PC-9 (cell line): ENCODE measurements at regions not wholly inside any gene's neighbourhood (a gene's known extent, or its start where the extent isn't known, plus 50 kb on each side); places are given as distances from the start of the nearest gene placed in this dataset.

Experiments
- BruUV-seq: library from RNA; stranded (reverse); fragments of 400-500 nt; replicated peaks from 2 replicates; lab custom pipeline; 2021; lab: Mats Ljungman, UMichigan
- CTCF ChIA-PET: fragments of 300-600 bp; sonication (Branson Sonifier 250); formaldehyde crosslinking; loops from one replicate; lab custom pipeline; 2022; ENCODE audit warnings: antibody characterized with exemption; lab: Charles Lee
- POLR2A ChIA-PET: fragments of 300-600 bp; sonication (Branson Sonifier 250); formaldehyde crosslinking; loops from one replicate; lab custom pipeline; 2022; ENCODE audit warnings: antibody characterized with exemption; ENCODE audit not compliant: unreplicated experiment; lab: Charles Lee
- DNase-seq, 2 experiments: peaks; one replicate each; pipeline versions ENCODE4 v3.0.0 to v3.0.0-alpha.2; 2015 to 2022; ENCODE audit warnings: mixed read lengths in 1 of 2
- H2AFZ ChIP-seq: fragments of 200-600 bp; sonication (generic); 2 replicates; pipeline ENCODE4 v1.8.1; 2017; ENCODE audit warnings: antibody characterized with exemption
- H3F3A ChIP-seq: fragments of 200-600 bp; sonication (generic); 2 replicates; pipeline ENCODE4 v1.8.1; 2017; ENCODE audit warnings: antibody characterized with exemption, mild to moderate bottlenecking, low read depth; ENCODE audit not compliant: insufficient read depth
- H3K27ac ChIP-seq: fragments of 200-600 bp; sonication (generic); 2 replicates; pipeline ENCODE4 v1.6.1; 2016; ENCODE audit warnings: mixed run types
- H3K27me3 ChIP-seq: fragments of 200-600 bp; sonication (generic); 2 replicates; pipeline ENCODE4 v1.6.1; 2016; ENCODE audit warnings: low read depth, mixed run types; ENCODE audit not compliant: insufficient read depth
- H3K36me3 ChIP-seq: fragments of 200-600 bp; sonication (generic); 2 replicates; pipeline ENCODE4 v1.6.1; 2016; ENCODE audit warnings: low read depth, mixed run types
- H3K4me1 ChIP-seq: fragments of 200-600 bp; sonication (generic); replicated peaks from 2 replicates; pipeline ENCODE4 v1.6.1; 2016; ENCODE audit warnings: mixed run types; ENCODE audit not compliant: insufficient read depth
- H3K4me2 ChIP-seq: fragments of 200-600 bp; sonication (generic); 2 replicates; pipeline ENCODE4 v1.6.1; 2017; ENCODE audit warnings: mixed run types
- H3K4me3 ChIP-seq: fragments of 200-600 bp; sonication (generic); 2 replicates; pipeline ENCODE4 v1.6.1; 2016; ENCODE audit warnings: mixed run types
- H3K79me2 ChIP-seq: fragments of 200-600 bp; sonication (generic); 2 replicates; pipeline ENCODE4 v1.6.1; 2017; ENCODE audit warnings: low read depth, mixed run types
- H3K9me2 ChIP-seq: fragments of 200-600 bp; sonication (generic); 2 replicates; pipeline ENCODE4 v1.8.1; 2017; ENCODE audit warnings: mild to moderate bottlenecking; ENCODE audit not compliant: insufficient read depth
- H3K9me3 ChIP-seq: fragments of 200-600 bp; sonication (generic); 2 replicates; pipeline ENCODE4 v1.8.1; 2016; ENCODE audit warnings: low read depth; ENCODE audit not compliant: insufficient read depth
- H4K20me1 ChIP-seq: fragments of 200-600 bp; sonication (generic); 2 replicates; pipeline ENCODE4 v1.8.1; 2017; ENCODE audit not compliant: insufficient read depth
- CTCF ChIP-seq: fragments of 200-600 bp; sonication (generic); conservative IDR thresholded peaks from 2 replicates; pipeline ENCODE4 v1.6.1; 2017; ENCODE audit warnings: mixed run types, antibody characterized with exemption, mild to moderate bottlenecking, moderate library complexity
- EZH2 ChIP-seq: fragments of 200-600 bp; sonication (generic); IDR thresholded peaks from 2 replicates; pipeline ENCODE4 v1.8.0; 2017; ENCODE audit warnings: antibody characterized with exemption, low read depth
- intact Hi-C: fragments of 100-400 bp; cut with micrococcal nuclease; formaldehyde crosslinking; loops from one replicate; pipeline ENCODE4 v1.10.0; 2022; ENCODE audit not compliant: unreplicated experiment

- Histone ChIP-seq H3K4me1 (0 out of 2 replicates have a peak, but pooled peaks cover 3% of the 10 kb centered on the region), H4K20me1 (no peaks in the 10 kb centered on the region), H3F3A (no peaks in the 10 kb centered on the region), H3K27me3 (no peaks in the 10 kb centered on the region), H3K4me3 (no peak overlapping the region), H3K79me2 (no peaks in the 10 kb centered on the region), H3K27ac (no peak overlapping the region), H2AFZ (no peak overlapping the region), H3K9me2 (no peaks in the 10 kb centered on the region), H3K36me3 (no peaks in the 10 kb centered on the region), H3K9me3 (no peaks in the 10 kb centered on the region), H3K4me2 (no peak overlapping the region)
- no peak for DNase-seq
- intact Hi-C loops = no loop called here
- no TSS peak for BruUV-seq
- ChIA-PET CTCF (interaction anchor here (0.6 kb wide), 1 partner anchor 886 kb away, joined by 4 read pairs; no protein-coding TSS in a partner anchor), POLR2A (no interaction called here)
- TF ChIP-seq CTCF (no peak), EZH2 (no peak)
Observed at GRCh38 chr5:108636135-108636853, 111.4 kb upstream of the FER start.

GRCh38 chr5:108634617-108635288 lies 112.9 kb upstream of the FER start:
- H3K27me3 ChIP-seq = no peaks in the 10 kb centered on the region
- H3K4me1 ChIP-seq = 0 out of 2 replicates have a peak, but pooled peaks cover 3% of the 10 kb centered on the region
- no peak overlapping the region for H3K27ac ChIP-seq
- H3K79me2 ChIP-seq = no peaks in the 10 kb centered on the region
- H3K36me3 ChIP-seq = no peaks in the 10 kb centered on the region
- H3F3A ChIP-seq = no peaks in the 10 kb centered on the region
- no peak for TF ChIP-seq EZH2
- no peak for TF ChIP-seq CTCF
- no peaks in the 10 kb centered on the region for H4K20me1 ChIP-seq
- no peak overlapping the region for H3K4me3 ChIP-seq
- no peak overlapping the region for H2AFZ ChIP-seq
- BruUV-seq = no TSS peak
- no peaks in the 10 kb centered on the region for H3K9me2 ChIP-seq
- ChIA-PET CTCF (interaction anchor here (0.6 kb wide), 1 partner anchor 112 kb away, joined by 5 read pairs; no protein-coding TSS in a partner anchor), POLR2A (interaction anchor here (0.7 kb wide), 1 partner anchor 780 kb away, joined by 7 read pairs; no protein-coding TSS in a partner anchor)
- intact Hi-C loops = no loop called here
- H3K9me3 ChIP-seq = no peaks in the 10 kb centered on the region
- H3K4me2 ChIP-seq = no peak overlapping the region
- DNase-seq = no peak

GRCh38 chr5:108634010-108634616 lies 113.6 kb upstream of the FER start:
- DNase-seq = no peak
- Histone ChIP-seq H3K4me1 (0 out of 2 replicates have a peak, but pooled peaks cover 3% of the 10 kb centered on the region), H3K9me3 (no peaks in the 10 kb centered on the region), H3F3A (no peaks in the 10 kb centered on the region), H3K79me2 (no peaks in the 10 kb centered on the region), H3K36me3 (no peaks in the 10 kb centered on the region), H3K27ac (no peak overlapping the region), H4K20me1 (no peaks in the 10 kb centered on the region), H2AFZ (no peak overlapping the region), H3K27me3 (no peaks in the 10 kb centered on the region), H3K4me3 (no peak overlapping the region), H3K4me2 (no peak overlapping the region), H3K9me2 (no peaks in the 10 kb centered on the region)
- no peak for TF ChIP-seq CTCF
- TF ChIP-seq EZH2 = no peak
- CTCF ChIA-PET = no interaction called here
- intact Hi-C loops = no loop called here
- POLR2A ChIA-PET = interaction anchor here (0.7 kb wide), 1 partner anchor 781 kb away, joined by 7 read pairs; no protein-coding TSS in a partner anchor
- no TSS peak for BruUV-seq
